Transverse colon (tissue), 4 donors: ENCODE measurements at regions not wholly inside any gene's neighbourhood (a gene's known extent, or its start where the extent isn't known, plus 50 kb on each side); places are given as distances from the start of the nearest gene placed in this dataset.

Experiments
- DNase-seq: peaks from one replicate; pipeline ENCODE4 v3.0.0-alpha.2; 2019
- H3K27ac ChIP-seq, 4 donors: fragments of 200-600 bp; sonication (generic); 2 replicates each; pipeline ENCODE4 v1.5.1; 2016 to 2018; ENCODE audit warnings: inconsistent platforms in 4 of 4
- H3K27me3 ChIP-seq: fragments of 200-600 bp; sonication (generic); 2 replicates; pipeline ENCODE4 v1.5.1; 2017; ENCODE audit warnings: inconsistent platforms
- H3K36me3 ChIP-seq, 4 donors: fragments of 200-600 bp; sonication (generic); 2 replicates each; pipeline ENCODE4 v1.5.1; 2017 to 2019; ENCODE audit warnings: inconsistent platforms in 4 of 4
- H3K4me1 ChIP-seq, 4 donors: fragments of 200-600 bp; sonication (generic); 2 replicates each; pipeline ENCODE4 v1.5.1; 2017 to 2020; ENCODE audit warnings: inconsistent platforms in 4 of 4
- H3K4me3 ChIP-seq, 4 donors: fragments of 200-600 bp; sonication (generic); 1 replicate in 1 of 4; 2 replicates in 3 of 4; pipeline versions ENCODE4 v1.5.1 to v1.6.1; 2017 to 2019; ENCODE audit warnings: inconsistent platforms in 4 of 4
- H3K9me3 ChIP-seq, 2 donors: fragments of 200-600 bp; sonication (generic); 2 replicates each; pipeline ENCODE4 v1.5.1; 2017 to 2019; ENCODE audit warnings: inconsistent platforms in 2 of 2
- EP300 ChIP-seq: sonication (generic); formaldehyde crosslinking; IDR thresholded peaks from one replicate; pipeline ENCODE4 v1.6.1; 2017; ENCODE audit warnings: antibody characterized with exemption, low read depth
- POLR2A ChIP-seq: fragments of 450-650 bp; IDR thresholded peaks from one replicate; pipeline ENCODE4 v1.6.1; 2016; ENCODE audit warnings: antibody characterized with exemption, mild to moderate bottlenecking, moderate library complexity
- POLR2AphosphoS5 ChIP-seq, 3 donors: sonication (generic); formaldehyde crosslinking; IDR thresholded peaks; one replicate each; pipeline ENCODE4 v1.6.1; 2016; ENCODE audit warnings: antibody characterized with exemption in 3 of 3
- WGBS, 2 donors: methylation state at CpG; one replicate each; pipeline ENCODE4 v1.1.5; 2018; ENCODE audit warnings: low coverage in 1 of 2; 5-methylcytosine and 5-hydroxymethylcytosine counted together
- in situ Hi-C, 4 donors: fragments of 200-750 bp; cut with MboI; loops; one replicate each; pipeline versions ENCODE4 v1.15.0 to v1.15.1; 2017; ENCODE audit warnings: low sequenced_read_pairs in 3 of 4, low pct_ligation_motif_present in 1 of 4, low pct_unique_long_range_greater_than_20kb in 1 of 4
- intact Hi-C: fragments of 100-400 bp; cut with DNase I; formaldehyde crosslinking; loops from one replicate; pipeline ENCODE4 v1.15.1; 2023; ENCODE audit warnings: low total_unique reads
- TF ChIP-seq, protein P1 (sequence below), 5 experiments: fragments of 200-600 bp in 3 of 5; fragments of 450-650 bp in 2 of 5; sonication (generic) in 3 of 5; IDR thresholded peaks; 1 replicate in 2 of 5; 2 replicates in 3 of 5; pipeline ENCODE4 v1.5.1; 2016 to 2017; ENCODE audit warnings: antibody characterized with exemption in 5 of 5, inconsistent platforms in 3 of 5, mild to moderate bottlenecking in 2 of 5, moderate library complexity in 1 of 5

DNA sequence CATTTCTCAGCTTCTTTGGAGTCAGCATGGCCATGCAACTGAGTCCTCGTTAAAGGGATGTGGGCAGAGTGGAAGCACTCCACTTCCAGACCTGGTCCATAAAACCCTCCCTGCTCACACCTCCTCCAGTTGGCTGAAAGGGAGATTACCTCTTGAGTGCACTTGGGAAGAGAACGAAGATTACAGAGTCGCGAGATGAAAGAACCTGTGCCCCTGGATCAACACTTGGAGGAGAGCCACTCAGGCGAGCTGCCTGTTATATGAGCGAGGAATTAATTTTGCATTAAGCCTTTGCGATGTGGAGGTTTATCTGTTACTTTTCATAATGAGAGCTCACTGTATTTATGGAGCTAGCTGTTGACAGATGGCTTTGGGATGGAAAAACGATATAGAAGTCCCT, 147.9 kb downstream of the MAF start:
- no peak for DNase-seq
- intact Hi-C loops: no loop called here
- TF ChIP-seq POLR2AphosphoS5 (IDR thresholded peaks at IDR 0.05) (no peak), POLR2A (no peak), EP300 (no peak)
- TF ChIP-seq, protein P1, sequence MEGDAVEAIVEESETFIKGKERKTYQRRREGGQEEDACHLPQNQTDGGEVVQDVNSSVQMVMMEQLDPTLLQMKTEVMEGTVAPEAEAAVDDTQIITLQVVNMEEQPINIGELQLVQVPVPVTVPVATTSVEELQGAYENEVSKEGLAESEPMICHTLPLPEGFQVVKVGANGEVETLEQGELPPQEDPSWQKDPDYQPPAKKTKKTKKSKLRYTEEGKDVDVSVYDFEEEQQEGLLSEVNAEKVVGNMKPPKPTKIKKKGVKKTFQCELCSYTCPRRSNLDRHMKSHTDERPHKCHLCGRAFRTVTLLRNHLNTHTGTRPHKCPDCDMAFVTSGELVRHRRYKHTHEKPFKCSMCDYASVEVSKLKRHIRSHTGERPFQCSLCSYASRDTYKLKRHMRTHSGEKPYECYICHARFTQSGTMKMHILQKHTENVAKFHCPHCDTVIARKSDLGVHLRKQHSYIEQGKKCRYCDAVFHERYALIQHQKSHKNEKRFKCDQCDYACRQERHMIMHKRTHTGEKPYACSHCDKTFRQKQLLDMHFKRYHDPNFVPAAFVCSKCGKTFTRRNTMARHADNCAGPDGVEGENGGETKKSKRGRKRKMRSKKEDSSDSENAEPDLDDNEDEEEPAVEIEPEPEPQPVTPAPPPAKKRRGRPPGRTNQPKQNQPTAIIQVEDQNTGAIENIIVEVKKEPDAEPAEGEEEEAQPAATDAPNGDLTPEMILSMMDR (IDR thresholded peaks at IDR 0.05): no peak
- in situ Hi-C loops: no loop called here
- Histone ChIP-seq H3K4me1 (no peaks in the 10 kb centered on the region), H3K27ac (no peak overlapping the region), H3K27me3 (no peaks in the 10 kb centered on the region), H3K36me3 (no peaks in the 10 kb centered on the region), H3K4me3 (no peak overlapping the region), H3K9me3 (no peaks in the 10 kb centered on the region)
- WGBS, 2 donors: 83 to 93% methylated on average over 7 to 8 of the region's 8 CpGs

DNA sequence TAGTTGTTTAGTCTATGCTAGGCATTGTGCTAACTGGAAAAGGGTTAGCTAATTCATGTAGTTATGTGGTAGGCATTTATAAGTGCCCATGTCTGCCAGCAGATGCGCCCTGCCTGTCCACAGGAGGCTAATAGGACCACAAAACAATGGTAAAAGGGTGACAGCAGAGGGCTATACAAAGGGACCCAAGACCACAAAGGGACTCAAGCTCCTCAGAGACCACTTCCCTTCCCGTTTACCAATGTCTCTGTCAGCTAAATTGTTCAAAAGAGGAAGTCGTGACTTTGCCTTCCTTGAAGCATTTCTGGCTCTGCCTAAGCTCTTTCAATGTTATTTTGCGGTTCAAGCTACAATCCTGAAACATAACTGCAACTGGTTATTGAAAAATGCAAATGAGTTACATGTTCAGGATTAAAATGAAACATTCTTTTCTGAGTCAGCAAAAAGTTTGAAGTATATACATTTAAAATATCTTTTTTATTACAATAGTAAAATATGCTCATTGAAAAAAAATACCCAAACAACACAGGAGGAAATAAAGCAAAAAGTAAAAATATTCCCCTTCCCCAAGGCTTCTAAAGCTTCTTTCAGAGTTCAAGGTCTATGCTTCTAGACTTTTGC, 149.2 kb downstream of the MAF start:
- TF ChIP-seq POLR2AphosphoS5 (IDR thresholded peaks at IDR 0.05): no peak
- TF ChIP-seq EP300: no peak
- no peak for TF ChIP-seq POLR2A
- TF ChIP-seq, protein P1 (IDR thresholded peaks at IDR 0.05): no peak
- no peaks in the 10 kb centered on the region for H3K9me3 ChIP-seq
- H3K36me3 ChIP-seq: no peaks in the 10 kb centered on the region
- H3K4me3 ChIP-seq: no peak overlapping the region
- no peak for DNase-seq
- in situ Hi-C loops (no loop called here), intact Hi-C loops (no loop called here)
- no peaks in the 10 kb centered on the region for H3K4me1 ChIP-seq
- H3K27me3 ChIP-seq: no peaks in the 10 kb centered on the region
- H3K27ac ChIP-seq: peak overlapping the region in 1 of 4 donors; percentile 19
- 57 to 62% methylated on average over 3 to 4 of the region's 4 CpGs for WGBS, 2 donors

DNA sequence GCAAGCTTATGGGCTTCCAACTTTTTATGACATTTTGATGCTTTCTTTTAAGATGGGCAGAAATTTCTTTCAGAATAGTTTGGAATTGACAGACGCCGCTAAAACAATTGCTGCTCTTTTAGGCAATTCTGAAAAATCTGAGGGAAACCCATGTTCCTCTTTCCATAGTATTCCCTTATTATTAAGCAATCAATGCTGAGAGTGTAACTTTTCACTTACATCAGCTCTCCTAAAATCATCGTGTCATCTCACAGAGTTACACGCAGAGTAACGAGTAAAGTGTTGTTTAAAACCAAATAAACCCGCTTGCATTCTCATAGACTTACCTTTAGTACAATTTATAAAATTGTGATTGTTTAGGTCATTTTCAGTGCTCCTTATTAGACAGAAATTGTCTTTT, 150.6 kb downstream of the MAF start:
- Histone ChIP-seq H3K4me1 (no peaks in the 10 kb centered on the region), H3K4me3 (no peak overlapping the region), H3K36me3 (no peaks in the 10 kb centered on the region), H3K27ac (no peak overlapping the region), H3K9me3 (no peaks in the 10 kb centered on the region), H3K27me3 (no peaks in the 10 kb centered on the region)
- no peak for TF ChIP-seq POLR2AphosphoS5 (IDR thresholded peaks at IDR 0.05)
- TF ChIP-seq EP300: no peak
- TF ChIP-seq, protein P1 (IDR thresholded peaks at IDR 0.05): no peak
- TF ChIP-seq POLR2A: no peak
- whole genome bisulfite sequencing, 2 donors: 92 to 100% methylated on average over 2 to 6 of the region's 6 CpGs
- intact Hi-C loops: no loop called here
- DNase-seq: no peak
- in situ Hi-C loops: no loop called here

DNA sequence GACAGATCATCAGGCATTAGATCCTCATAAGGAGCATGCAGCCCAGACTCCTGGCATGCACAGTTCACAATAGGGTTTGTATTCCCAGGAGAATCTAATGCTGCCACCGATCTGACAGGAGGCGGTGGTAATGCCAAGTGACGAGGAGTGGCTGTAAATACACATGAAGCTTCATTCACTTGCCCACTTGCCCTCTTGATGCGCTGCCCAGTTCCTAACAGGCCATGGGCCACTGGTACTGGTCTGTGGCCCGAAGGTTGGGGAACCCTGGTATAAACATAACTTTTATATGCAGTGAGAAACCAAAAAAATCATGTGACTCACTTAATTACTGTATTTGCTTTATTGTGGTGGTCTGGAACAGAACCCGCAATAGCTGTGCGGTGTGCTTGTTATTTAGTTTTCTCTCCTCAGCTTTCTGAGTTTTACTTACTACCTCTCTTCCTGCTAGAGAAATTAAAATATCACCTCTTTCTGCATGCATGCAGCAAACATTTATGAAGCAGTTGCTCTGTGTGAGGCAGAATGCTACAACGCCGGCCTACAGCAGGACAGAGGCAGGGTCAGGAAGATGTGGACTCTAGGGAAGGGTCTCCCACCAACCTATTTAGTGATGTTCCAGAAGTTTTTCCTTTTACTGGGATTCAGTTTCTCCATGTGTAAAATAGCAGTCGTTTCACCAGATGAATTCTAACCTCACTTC, 151.3 kb downstream of the MAF start:
- no peaks in the 10 kb centered on the region for H3K36me3 ChIP-seq
- DNase-seq: no peak
- H3K9me3 ChIP-seq: no peaks in the 10 kb centered on the region
- intact Hi-C loops: no loop called here
- H3K27me3 ChIP-seq: no peaks in the 10 kb centered on the region
- H3K4me1 ChIP-seq: no peaks in the 10 kb centered on the region
- H3K27ac ChIP-seq: no peak overlapping the region
- no peak overlapping the region for H3K4me3 ChIP-seq
- WGBS, 2 donors: 82 to 86% methylated on average over 4 to 10 of the region's 10 CpGs
- in situ Hi-C loops: no loop called here
- TF ChIP-seq POLR2AphosphoS5 (IDR thresholded peaks at IDR 0.05): no peak
- TF ChIP-seq, protein P1 (IDR thresholded peaks at IDR 0.05): no peak
- no peak for TF ChIP-seq POLR2A
- TF ChIP-seq EP300: no peak
